ENCODE measurements at regions not wholly inside any gene's neighbourhood (a gene's known extent, or its start where the extent isn't known, plus 50 kb on each side); places are given as distances from the start of the nearest gene placed in this dataset.

- Histone ChIP-seq H3K4me2 (ENCODE audit: low read depth, low read length) (no peak overlapping the region), H3K18ac (ENCODE audit: low read depth, low read length) (no peak overlapping the region), H3K9me3 (ENCODE audit: control insufficient read depth, insufficient read depth, low read length) (peaks cover 14% of the 10 kb centered on the region), H3K27me3 (ENCODE audit: control insufficient read depth, insufficient read depth, low read length) (no peaks in the 10 kb centered on the region), H4K91ac (ENCODE audit: insufficient read depth, low read depth, low read length) (no peak overlapping the region), H2AK9ac (replicated peaks; ENCODE audit: low read depth, low read length, poor library complexity) (no peak overlapping the region), H2BK20ac (ENCODE audit: low read depth, low read length) (no peak overlapping the region), H2AK5ac (ENCODE audit: low read depth, low read length) (no peak overlapping the region), H2BK15ac (ENCODE audit: low read depth, low read length) (no peak overlapping the region), H3K36me3 (ENCODE audit: control insufficient read depth, insufficient read depth, low read length) (no peaks in the 10 kb centered on the region), H3K9me1 (ENCODE audit: insufficient read depth, low read length) (peaks cover 10% of the 10 kb centered on the region; the same call in 1 of the 2 replicates), H2AFZ (replicated peaks; ENCODE audit: low read length, poor library complexity) (peak overlapping the region; percentile 0), H2BK5ac (ENCODE audit: low read depth, low read length, poor library complexity, severe bottlenecking) (no peak overlapping the region), H3K4me1 (ENCODE audit: control insufficient read depth, insufficient read depth, low read length) (peaks cover 13% of the 10 kb centered on the region; the same call in 1 of the 2 replicates), H3K4ac (ENCODE audit: low read depth, low read length) (no peak overlapping the region), H3K23ac (ENCODE audit: low read depth, low read length) (no peak overlapping the region), H3K79me1 (ENCODE audit: low read depth in 1 of 2, low read length in 2 of 2) (no peaks in the 10 kb centered on the region), H3K14ac (replicated peaks; ENCODE audit: low read depth, low read length) (no peak overlapping the region), H2BK120ac (ENCODE audit: low read depth, low read length) (no peak overlapping the region), H4K5ac (ENCODE audit: low read depth, low read length) (no peak overlapping the region), H3K4me3 (ENCODE audit: insufficient read depth, low read depth, low read length) (no peak overlapping the region), H4K8ac (ENCODE audit: low read depth in 2 of 2, low read length in 2 of 2) (no peak overlapping the region), H3K56ac (ENCODE audit: extremely low read depth, insufficient read depth, low read length) (no peak overlapping the region), H3K27ac (ENCODE audit: insufficient read depth, low read length) (no peak overlapping the region), H4K20me1 (ENCODE audit: insufficient read depth, low read length) (no peaks in the 10 kb centered on the region; the same call in 1 of the 2 replicates), H3K9ac (ENCODE audit: low read depth, low read length) (no peak overlapping the region)
- ChIA-PET CTCF (no interaction called here), POLR2A (ENCODE audit: unreplicated experiment) (no interaction called here)
- no peak for ATAC-seq (ENCODE audit: low read depth)
- dilution Hi-C loops (cut with HindIII; ENCODE audit: low sequenced_read_pairs, unreplicated experiment) (no loop called here), intact Hi-C loops (cut with micrococcal nuclease) (no loop called here), in situ Hi-C loops (cut with MboI; ENCODE audit: low sequenced_read_pairs) (no loop called here)
- 83% methylated on average over 7 of the region's 11 CpGs; no CpG with 5 or more reads in 1 of the 2 experiments for WGBS, 2 experiments (ENCODE audit: extremely low coverage in 2 of 2, insufficient read length in 1 of 2)
- no TSS peak for BruUV-seq (replicated peaks)
- DNase-seq = no peak
- no peak for TF ChIP-seq RCOR1 (IDR thresholded peaks at IDR 0.05; ENCODE audit: insufficient replicate concordance, low read length)
- TF ChIP-seq BHLHE40 (IDR thresholded peaks at IDR 0.05; ENCODE audit: low read depth, low read length) = no peak
- no peak for TF ChIP-seq ELK1 (IDR thresholded peaks at IDR 0.05; ENCODE audit: borderline replicate concordance, low read depth, low read length)
- no peak for TF ChIP-seq CHD1 (IDR thresholded peaks at IDR 0.05; ENCODE audit: low read depth, low read length)
- TF ChIP-seq FOS (IDR thresholded peaks at IDR 0.05; ENCODE audit: low read depth, low read length) = no peak
- no peak for TF ChIP-seq RAD21 (IDR thresholded peaks at IDR 0.05; ENCODE audit: low read length)
- no peak for TF ChIP-seq USF2 (IDR thresholded peaks at IDR 0.05; ENCODE audit: low read depth, low read length)
- TF ChIP-seq SMC3 (IDR thresholded peaks at IDR 0.05; ENCODE audit: low read depth, low read length) = no peak
- no peak for TF ChIP-seq NFE2L2 (IDR thresholded peaks at IDR 0.05; ENCODE audit: low read depth, low read length)
- no peak for TF ChIP-seq CTCF (conservative IDR thresholded peaks at IDR 0.05; ENCODE audit: low read depth, low read length)
These were observed 58.2 kb upstream of the CHST15 start for GRCh38 chr10:124151466-124152095.
